ENCODE measurements at regions not wholly inside any gene's neighbourhood (a gene's known extent, or its start where the extent isn't known, plus 50 kb on each side); places are given as distances from the start of the nearest gene placed in this dataset.

DNA sequence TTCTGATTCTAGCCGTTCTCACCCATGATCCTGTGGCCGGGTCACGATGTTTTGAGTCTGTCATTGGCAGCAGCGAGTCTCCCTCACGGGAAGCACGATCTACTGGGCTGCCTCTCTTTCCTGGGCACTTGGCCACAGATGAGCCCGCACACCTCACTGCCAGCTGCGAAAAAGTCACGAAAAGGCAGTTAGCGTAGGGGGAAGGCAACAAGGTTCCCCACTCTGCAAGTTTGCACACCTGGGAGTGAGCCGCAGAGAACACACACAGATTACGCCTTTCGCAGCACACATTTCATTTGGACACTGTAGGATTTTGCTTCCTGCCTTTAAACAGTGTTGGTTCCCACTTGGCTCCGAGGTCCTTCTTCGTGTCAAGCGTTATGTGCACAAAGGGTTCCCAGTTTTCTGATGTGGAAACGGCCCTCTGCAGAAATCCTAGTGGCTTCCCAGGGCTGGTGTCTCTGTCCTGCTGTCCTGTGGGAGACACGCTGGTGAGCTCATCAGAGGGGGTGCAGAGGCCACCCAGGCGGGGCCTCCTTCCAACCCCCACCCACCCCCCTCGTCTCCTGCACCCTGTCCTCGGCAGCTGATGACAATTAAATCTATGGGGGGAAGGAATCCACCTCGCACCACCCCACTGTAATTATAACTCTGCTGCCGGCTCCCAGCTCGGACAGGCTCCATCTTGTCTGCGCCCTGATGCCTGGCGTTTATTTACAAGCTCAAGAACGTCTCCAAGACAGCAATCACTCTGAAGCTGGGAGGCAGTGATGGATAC, 157.3 kb upstream of the SALL3 start:
- TF ChIP-seq, protein P1, sequence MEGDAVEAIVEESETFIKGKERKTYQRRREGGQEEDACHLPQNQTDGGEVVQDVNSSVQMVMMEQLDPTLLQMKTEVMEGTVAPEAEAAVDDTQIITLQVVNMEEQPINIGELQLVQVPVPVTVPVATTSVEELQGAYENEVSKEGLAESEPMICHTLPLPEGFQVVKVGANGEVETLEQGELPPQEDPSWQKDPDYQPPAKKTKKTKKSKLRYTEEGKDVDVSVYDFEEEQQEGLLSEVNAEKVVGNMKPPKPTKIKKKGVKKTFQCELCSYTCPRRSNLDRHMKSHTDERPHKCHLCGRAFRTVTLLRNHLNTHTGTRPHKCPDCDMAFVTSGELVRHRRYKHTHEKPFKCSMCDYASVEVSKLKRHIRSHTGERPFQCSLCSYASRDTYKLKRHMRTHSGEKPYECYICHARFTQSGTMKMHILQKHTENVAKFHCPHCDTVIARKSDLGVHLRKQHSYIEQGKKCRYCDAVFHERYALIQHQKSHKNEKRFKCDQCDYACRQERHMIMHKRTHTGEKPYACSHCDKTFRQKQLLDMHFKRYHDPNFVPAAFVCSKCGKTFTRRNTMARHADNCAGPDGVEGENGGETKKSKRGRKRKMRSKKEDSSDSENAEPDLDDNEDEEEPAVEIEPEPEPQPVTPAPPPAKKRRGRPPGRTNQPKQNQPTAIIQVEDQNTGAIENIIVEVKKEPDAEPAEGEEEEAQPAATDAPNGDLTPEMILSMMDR (IDR thresholded peaks at IDR 0.05; ENCODE audit: low read depth, low read length, poor library complexity, severe bottlenecking): no peak
- TF ChIP-seq EZH2phosphoT487 (IDR thresholded peaks at IDR 0.05; ENCODE audit: borderline replicate concordance, low read length): no peak
